HG03066 (cell line): ENCODE measurements at regions not wholly inside any gene's neighbourhood (a gene's known extent, or its start where the extent isn't known, plus 50 kb on each side); places are given as distances from the start of the nearest gene placed in this dataset.

Experiments used
- ATAC-seq: cut with Tn5 transposase; IDR thresholded peaks from one replicate; pipeline ENCODE4 v1.9.1; 2021; ENCODE audit warnings: low read depth; ENCODE audit not compliant: unreplicated experiment

- ATAC-seq, result peak; percentile 93
Measured at GRCh38 chr3:71875461-71875947, 90.6 kb upstream of the PROK2 start.

GRCh38 chr3:71874618-71875017, 89.7 kb upstream of the PROK2 start:
- ATAC-seq, result no peak

- no peak for ATAC-seq
Measured at GRCh38 chr3:71873093-71873611, 88.2 kb upstream of the PROK2 start.

- ATAC-seq, result no peak
Measured at GRCh38 chr3:71872256-71872655, 87.3 kb upstream of the PROK2 start.

GRCh38 chr3:71870966-71871512, 86.1 kb upstream of the PROK2 start:
- no peak for ATAC-seq

GRCh38 chr3:71868876-71869275, 83.9 kb upstream of the PROK2 start:
- ATAC-seq, result no peak

- no peak for ATAC-seq
Measured at GRCh38 chr3:71865727-71866126, 80.8 kb upstream of the PROK2 start.

GRCh38 chr3:71863563-71864190, 78.7 kb upstream of the PROK2 start:
- ATAC-seq, result no peak

- no peak for ATAC-seq
Measured at GRCh38 chr3:71862371-71863140, 77.6 kb upstream of the PROK2 start.

GRCh38 chr3:71859123-71859519, 74.2 kb upstream of the PROK2 start:
- ATAC-seq, result no peak

GRCh38 chr3:71858503-71859122, 73.7 kb upstream of the PROK2 start:
- ATAC-seq, result no peak

GRCh38 chr3:71857956-71858355, 73.0 kb upstream of the PROK2 start:
- ATAC-seq, result no peak

- no peak for ATAC-seq
Measured at GRCh38 chr3:71854706-71855105, 69.8 kb upstream of the PROK2 start.

GRCh38 chr3:71854096-71854495, 69.1 kb upstream of the PROK2 start:
- ATAC-seq, result no peak

GRCh38 chr3:71851878-71852277, 66.9 kb upstream of the PROK2 start:
- ATAC-seq, result no peak

- ATAC-seq, result no peak
Measured at GRCh38 chr3:71850654-71851053, 65.7 kb upstream of the PROK2 start.

- no peak for ATAC-seq
Measured at GRCh38 chr3:71849681-71850080, 64.7 kb upstream of the PROK2 start.

- ATAC-seq, result no peak
Measured at GRCh38 chr3:71847794-71848193, 62.8 kb upstream of the PROK2 start.

GRCh38 chr3:71846185-71846584, 61.2 kb upstream of the PROK2 start:
- no peak for ATAC-seq

GRCh38 chr3:71843071-71843470, 58.1 kb upstream of the PROK2 start:
- ATAC-seq, result no peak

- ATAC-seq, result no peak
Measured at GRCh38 chr3:71838406-71838805, 53.5 kb upstream of the PROK2 start.
